DMS 273 (cell line): ENCODE measurements at regions not wholly inside any gene's neighbourhood (a gene's known extent, or its start where the extent isn't known, plus 50 kb on each side); places are given as distances from the start of the nearest gene placed in this dataset.

Source experiments
- DNase-seq: peaks from one replicate; lab custom pipeline; 2025; ENCODE audit not compliant: unreplicated experiment; lab: John Stamatoyannopoulos, UW

DNA sequence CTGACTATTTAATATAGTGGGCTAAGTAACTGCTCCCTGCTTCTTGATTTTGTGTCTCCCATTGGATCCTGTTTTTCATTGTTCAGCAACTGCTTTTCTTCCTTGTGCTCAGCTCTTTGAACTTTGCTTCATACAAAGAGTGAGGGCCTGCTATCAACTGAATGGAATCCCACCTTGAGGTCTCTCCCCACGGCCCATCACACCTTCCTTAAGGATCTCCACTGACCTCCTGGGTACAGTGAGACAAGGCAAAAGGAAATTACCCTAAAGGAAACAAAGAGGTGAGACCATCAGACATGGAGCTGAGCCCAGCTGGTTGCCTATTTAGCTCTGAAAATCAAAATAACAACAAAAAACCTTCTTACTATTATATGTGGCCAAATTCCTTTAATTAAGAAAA, 91.3 kb upstream of the RPL34 start:
- DNase-seq = no peak

DNA sequence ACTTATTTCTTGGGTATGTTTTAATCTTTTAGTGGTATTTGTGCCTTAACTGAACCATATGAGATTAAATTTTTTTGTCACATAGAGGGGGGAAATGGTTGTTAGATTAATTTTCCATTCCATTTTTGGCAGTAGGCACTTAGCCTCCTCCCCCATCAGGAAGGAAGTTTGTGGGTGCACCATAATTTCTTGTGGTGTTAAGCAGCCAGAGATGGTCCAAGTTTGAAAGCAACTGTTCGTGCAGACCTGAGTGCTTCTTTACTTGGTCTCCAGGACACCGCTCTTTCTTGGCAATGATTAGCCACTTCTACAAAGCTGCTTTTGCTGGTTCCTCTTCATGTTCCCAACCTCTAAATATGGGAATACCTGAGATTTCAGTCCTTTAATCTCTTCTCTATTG, 92.7 kb upstream of the RPL34 start:
- no peak for DNase-seq

DNA sequence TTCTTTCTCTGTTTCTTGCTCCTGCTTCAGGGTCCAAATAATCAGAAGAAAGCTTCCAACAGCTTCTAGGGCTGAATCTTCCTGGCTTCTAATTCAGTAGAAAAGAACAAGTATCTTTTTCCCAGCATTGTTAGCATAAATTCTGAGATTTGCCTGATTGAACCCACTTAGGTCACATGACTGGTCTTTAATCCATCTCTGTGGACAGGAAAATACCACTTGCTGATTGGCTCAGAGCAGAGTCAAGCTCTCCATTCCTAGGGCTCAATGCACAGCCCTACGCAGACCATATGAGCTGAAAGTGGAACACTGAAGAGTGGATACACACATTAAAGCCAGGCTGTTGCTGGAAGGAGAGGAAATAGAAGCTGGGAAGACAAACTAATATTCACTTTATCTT, 99.6 kb upstream of the RPL34 start:
- DNase-seq = no peak

DNA sequence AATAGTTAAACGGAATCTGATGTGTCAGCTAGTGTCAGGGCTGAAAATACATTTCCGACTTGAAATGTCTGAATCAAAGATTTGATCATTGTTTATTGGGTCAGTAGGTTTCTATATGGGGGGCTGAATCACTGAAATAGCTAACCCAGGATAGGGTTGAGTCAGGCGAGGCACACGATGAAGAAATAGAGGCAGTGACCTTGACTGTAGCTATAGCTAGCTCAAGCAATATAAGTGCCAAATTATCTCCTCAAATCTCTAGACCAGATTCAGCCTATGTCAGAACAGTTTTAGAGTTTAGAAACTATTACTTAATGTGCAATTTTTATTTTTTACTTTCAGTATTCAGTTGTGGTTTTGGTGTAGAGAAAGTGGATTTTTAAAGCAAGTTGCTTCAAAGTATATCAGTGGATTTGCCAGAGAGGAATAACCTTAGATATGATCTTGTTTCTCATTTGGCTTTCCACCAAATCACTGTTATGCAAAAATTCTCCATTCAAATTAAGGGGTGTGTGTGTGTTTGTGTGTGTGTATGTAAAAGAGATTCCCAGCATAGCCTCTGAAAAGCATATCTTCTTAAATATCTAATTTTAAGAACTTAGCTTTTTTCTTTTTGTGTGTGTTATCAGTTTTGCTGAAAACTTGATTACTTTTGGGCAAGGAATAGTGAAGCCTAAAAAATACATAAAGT, 100.3 kb upstream of the RPL34 start:
- no peak for DNase-seq

DNA sequence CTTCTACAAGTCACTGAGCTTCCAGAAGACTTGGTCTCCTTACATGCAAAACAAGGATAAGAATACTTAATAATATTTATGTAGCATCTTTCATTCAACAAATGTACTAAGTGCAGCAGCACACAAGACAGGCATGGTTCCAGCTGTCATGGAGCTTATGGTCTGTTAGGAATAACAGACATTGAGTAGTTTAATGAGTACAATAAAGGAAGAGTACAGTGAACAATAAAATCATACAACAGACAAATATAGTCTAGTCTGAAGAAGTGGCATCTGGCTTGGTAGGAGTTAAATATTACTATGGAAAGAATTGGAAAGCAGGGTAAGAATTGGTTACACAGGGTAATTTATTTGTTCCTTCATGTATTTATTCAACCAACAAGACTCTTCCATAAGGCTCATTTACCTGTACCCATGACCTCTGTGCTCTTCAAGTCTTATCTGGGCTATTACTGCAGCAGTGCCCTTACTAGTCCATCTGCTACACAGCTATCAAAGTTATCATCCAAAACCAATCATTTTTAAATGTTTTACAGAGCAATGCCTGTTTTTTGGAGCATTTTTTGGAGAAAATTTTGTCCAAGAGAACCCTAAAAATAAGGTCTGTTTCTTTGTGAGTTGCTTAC, 101.1 kb upstream of the RPL34 start:
- DNase-seq = no peak

DNA sequence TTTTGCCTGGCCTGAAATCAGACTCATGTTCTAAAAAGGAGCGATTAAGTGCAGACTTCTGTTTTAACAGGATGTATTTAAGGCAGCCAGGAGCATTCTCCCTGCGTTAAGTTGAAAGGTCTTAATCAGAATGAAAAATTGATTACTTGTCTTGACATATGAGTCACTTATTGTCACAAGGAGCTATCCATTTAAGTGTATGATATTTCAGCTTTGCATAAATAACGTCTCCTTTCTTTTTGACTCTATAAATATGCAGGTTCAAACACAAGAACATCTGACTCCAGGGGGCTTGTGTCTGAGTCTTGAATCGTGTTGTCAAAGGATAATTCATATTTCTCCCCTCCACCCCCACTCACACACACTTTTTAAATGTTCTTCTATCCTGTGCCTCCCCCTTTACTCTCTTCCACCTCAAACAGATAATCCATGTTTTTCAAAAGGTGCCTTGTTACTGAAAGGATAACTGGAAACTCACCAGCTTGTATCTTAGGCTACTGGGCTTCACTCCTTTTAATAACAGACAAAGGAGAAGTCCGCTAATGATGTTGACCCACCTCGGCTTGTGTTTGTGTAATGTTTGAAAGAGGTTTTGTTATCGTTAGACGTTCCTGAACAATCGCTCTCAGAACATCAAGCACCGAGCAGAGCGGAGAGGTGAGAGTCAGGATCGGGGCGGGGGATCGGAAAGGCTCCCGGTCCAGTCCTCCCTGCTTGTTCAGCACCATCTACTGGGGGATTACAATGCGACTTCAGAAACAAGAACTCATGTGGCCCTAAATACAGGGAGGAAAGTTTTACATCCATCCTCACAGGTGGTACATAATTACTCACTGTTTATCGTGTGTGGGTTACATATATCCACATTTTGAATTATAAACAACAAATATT, 107.5 kb upstream of the RPL34 start:
- peak; percentile 64 for DNase-seq

DNA sequence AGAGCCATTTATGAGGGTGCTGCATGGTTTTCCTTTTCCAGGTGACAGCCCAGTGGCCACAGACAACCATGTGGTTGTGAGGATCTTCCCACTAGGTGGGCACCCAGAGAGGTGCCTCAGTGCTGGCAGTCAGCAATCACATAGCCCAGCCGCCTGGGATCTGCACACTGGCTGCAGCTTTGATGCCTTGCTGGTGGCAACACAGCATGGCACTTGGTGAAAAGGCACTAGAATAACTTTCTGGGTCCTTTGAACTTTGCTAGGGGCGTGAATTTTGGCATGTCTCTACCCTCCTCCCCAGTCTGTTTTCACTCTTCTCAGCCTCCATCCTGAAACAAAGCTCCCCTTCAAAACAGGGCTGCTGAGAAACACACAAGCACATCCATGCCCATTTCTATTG, 108.8 kb upstream of the RPL34 start:
- no peak for DNase-seq

DNA sequence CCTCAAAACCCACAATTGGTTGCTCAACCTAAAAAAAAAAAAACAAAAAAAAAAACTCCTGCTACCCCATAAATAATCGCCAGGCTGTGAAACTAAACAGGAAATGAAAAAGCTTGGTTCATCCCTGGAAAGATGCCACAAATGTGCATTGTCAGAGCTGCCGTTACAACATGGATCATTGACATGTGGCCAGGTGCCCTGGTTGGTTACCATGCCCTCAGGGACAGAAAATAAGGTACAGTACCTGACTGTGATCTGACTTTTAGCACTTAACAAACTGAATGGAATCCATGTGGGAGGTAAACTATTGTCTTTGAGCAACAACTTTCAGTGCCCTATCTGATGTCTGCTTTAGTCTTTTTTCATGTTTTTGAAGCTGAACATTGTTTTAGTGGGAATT, 118.0 kb upstream of the RPL34 start:
- DNase-seq = no peak

DNA sequence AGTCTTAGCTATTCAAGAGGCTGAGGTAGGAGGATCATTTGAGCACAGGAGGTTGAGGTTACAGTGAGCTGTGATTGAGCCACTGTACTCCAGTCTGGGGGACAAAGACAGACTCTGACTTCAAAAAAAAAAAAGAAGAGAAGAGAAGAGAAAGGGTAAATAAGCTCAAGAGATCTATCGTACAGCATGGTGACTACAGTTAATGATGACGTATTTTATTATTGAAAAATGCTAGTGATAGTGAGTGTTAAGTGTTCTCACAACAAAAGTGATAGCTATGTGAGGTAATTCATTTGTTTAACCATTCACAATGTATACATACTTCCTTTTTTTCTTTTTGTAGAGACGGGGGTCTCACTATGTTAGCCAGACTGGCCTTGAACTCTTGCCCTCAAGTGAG, 121.5 kb upstream of the RPL34 start:
- no peak for DNase-seq

DNA sequence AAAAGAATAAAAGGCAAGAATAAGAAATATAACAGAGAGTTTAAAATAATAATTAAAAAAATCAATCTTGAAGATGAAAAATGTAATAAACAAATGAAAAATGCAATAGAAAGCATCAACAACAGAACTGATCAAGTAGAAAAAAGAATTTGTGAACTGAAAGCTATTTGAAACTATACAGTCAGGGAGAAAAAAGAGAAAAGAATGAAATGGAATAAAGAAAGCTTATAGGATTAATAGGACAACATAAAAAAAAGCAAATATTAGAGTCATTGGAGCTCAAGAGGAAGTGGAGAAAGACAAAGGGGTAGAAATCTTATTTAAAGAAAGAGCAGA, 126.8 kb upstream of the RPL34 start:
- DNase-seq = no peak

DNA sequence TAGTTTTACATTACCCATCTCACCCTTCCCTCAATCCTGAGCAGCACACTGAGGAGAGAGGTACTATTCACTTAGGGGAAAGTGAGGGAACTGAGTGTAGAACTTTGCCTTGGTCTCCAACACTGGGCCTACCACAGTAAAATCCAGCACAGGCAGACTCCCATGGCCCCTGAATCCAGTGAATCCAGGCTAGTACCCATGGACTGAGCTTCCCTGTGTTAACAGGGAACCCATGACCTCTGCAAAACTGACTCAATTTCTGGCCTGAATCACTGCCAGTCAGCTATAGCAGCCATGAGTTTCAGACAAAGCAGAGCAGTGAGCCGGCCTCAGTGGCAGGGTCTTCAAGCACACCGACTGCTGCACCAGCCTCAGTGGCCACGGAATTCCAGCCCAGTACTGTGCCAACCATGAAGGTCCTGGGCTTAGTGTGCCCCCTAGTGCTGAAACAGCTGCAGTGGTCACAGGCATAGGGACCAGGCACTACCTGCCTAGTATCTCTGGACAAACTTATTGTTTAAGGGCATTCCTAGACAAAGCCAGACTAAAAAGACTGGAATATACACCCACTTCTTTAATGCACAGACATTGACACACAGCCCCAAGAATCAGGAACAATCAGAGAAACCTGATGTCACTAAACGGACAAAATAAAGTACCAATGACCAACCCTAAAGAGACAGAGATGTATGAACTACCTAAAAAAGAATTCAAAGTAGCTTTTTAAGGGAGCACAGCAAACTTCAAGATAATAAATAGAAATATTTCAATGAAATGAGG, 127.4 kb upstream of the RPL34 start:
- peak; percentile 39 for DNase-seq

DNA sequence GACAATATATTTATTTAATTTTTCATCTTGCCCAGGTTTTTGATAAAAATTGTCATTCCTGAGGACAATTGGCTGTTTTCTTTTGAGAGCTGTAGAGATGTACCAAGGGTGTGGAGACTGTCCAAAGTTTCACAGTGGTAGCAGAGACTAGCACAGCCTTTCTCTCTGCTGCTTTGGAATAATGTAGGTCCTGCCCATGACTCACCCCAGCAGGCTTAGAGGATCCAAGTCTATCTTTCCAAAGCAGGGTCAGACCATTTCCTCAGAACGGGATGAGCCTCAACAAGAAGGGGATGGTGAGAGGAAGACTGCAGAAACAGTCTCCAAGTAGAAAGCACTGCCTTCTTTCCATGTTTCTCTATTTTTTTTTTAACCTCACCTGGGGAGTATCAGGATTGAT, 131.5 kb upstream of the RPL34 start:
- DNase-seq = no peak

DNA sequence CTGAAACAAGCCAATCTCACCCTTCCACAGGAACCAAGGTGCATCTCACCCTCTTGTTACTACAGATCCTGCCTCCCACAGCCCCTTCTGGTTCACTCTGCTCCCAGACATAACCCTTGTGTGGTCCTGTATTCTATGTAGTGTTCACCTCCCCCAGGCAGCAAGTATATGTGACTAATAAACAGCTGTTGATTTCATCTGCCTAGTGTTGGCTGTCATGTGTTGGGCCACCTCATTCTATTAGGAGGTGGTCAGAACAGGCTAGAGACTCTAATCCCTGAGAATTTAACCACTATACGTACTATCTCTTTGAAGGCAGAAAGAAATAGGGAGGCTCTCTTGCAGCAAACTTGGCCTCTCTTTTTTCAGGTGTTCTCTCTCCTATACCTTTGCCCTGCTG, 134.3 kb upstream of the RPL34 start:
- no peak for DNase-seq

DNA sequence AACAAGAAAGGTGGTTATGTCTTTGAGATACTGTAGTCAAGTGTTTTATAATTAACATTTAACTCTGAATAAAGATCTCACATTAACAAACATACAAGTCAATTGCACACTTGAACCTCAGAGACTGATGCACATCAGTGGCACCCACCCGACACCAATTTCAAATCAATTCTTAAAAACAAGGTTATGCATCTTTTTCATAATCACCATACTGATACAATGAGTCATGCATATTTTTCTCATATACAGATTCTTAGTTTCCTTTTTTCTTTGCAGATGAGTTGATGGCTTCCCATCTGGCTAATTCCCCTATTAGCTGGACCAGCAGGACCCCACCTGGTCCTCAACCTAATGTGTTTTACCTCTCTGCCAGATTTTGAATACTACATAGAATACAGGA, 136.2 kb upstream of the RPL34 start:
- DNase-seq = no peak

DNA sequence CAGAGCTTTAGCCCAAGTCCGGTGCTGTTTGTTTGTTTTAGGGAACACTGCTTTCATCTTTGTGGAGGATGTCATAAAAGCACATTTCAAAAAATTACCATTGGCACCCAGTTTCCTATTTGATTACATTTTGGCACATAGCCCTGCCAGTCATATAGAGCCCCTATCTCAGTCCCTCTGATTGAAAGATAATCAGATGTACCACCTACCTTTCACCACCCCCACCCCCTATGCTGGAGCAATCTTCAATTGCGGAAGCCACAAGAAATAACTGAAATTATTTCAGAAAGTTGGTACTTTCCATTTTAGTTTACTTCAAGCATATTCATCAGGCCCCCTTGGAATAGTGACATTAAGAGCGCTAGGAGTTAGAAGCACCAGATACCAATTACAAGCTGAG, 136.7 kb upstream of the RPL34 start:
- DNase-seq = no peak

DNA sequence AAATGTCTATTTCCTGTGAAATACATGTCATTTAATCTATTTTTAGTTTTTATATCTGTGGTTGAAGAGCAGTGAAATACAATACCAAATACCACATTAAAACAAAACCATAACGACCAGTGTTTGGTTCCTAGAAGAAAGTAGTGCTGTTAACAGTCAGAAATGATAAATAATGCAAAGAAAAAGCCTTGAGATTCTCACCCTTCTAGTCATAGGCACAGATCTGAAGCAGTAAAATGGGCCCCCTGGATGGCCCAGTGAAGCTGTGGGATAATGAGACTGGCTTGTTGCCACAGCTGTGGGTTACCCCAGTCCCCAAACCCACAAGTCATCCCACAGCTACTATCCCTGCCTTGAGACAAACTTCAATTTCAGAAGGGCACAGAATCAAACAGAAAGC, 137.3 kb upstream of the RPL34 start:
- no peak for DNase-seq

DNA sequence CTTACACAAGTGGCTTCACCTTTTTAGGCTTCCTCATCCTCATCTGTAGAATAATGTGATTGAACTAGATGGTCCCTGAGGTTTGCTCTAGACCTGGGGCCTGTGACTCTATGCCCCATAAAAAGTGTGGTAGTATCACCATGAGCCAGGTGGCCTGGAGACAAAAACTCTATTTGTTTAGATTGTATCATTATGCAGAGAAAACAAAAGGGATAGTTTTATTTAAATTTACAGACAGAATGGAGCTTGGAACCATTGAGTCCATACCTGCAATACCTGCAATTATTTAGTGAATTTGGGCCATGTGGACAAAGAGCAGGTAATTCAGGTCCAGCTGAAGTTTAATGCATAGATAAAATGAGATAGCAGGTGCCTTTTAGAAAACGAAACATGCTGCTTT, 139.5 kb upstream of the RPL34 start:
- no peak for DNase-seq

DNA sequence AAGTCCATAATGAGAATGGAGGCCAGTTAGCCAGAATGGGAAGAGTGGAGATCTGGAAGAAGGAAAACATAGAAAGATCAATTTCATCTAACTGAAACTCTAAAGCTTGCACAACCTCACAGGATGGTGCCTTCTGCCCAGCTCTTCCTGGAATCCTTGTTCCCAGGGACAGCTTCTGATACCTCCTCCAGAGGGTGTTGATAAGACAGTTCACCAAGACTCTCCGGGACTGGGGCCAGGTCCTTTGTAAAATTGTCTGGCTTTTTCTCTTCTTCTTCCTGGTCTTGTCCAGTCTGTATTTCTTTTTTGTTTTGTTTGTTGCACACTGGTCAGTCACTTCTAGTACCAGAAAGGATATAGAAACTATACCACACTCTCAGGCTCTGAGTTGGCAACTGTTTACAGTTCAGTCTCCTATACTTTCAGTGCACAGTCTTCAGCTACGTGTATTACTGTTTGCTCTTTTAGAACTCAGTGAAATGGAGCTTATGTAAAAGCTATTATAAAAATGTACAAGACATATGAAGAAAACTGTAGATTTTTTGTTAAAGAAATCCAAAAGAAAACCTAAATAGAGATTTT, 142.8 kb upstream of the RPL34 start:
- DNase-seq = no peak

DNA sequence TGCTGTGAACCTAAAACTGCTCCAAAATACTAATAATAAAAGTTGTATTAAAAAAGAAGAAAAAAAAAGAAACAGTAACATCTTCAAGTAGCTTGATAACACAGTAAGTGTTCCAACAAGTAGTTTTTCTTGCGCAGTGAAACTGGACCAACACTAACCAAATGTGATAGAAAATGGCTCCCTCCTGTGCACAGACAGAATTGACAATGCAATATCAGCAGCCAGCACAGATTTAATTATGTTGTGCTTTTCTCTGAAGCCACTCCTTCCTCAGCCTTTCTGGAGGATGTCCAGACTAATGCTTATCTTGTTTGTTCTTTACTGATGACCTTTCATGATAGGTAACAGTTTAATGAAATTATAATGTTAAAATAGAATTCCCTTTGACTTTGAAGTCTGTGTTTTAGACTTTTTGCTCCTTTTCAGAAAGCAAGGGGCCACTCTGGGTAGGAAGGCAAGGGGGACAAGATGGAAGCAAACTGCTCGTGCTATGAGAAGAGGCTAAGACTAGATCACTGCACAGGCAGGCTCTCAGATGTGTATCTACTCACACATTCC, 147.1 kb upstream of the RPL34 start:
- peak; percentile 2 for DNase-seq

DNA sequence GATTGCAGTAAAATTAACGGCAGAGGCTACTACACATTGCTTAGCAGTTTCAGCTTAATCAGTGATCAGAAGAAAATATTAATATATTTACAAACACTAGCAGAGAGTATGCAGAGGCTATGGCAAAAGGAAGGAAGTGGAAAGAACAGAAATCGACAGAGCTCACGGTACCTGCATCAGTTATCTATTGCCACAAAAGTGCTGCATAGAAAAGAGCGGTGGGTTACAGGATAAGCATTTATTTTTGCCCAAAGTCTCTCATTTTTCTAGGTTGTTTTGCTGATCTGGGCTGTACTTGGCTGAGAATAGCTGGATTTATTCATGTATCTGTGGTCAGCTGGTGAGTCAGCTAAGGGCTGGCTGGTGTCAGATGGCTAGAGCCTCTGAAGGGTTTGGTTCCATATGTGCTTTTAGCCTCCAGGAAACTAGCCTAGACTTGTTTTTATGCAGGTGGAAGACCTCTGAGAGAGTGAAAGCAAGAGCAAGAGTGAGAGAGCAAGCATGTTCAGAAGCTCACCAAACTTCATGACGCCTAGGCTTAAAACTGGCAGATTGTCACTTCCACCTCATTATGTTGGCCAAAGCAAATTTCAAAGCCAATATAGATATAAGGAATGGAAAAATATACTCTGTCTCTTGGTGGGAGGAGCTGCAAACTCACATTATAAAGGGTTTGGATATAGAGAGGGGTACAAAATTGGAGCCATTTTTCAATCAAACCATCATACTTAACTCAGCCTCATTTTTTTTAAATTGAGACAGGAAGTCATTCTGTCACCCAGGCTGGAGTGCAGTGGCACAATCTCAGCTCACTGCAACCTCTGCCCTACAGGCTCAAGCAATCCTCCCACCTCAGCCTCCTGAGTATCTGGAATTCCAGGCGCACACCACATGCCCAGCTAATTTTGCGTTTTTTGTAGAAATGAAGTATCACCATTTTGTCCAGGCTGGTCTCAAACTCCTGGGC, 153.2 kb upstream of the RPL34 start:
- DNase-seq = peak; percentile 78
